ENCODE measurements at regions not wholly inside any gene's neighbourhood (a gene's known extent, or its start where the extent isn't known, plus 50 kb on each side); places are given as distances from the start of the nearest gene placed in this dataset.
"Not testable (repeated sequence)": the region's sequence is repeated elsewhere in the genome, so short reads cannot be mapped to it uniquely, and the experiment has no call there.

GRCh38 chr15:59785981-59786380, 96.9 kb upstream of the BNIP2 start:
- H3K4me3 Mint-ChIP-seq; H3K27me3 Mint-ChIP-seq (ENCODE audit: insufficient read depth); DNase-seq (ENCODE audit: low spot score); H3K9me3 Mint-ChIP-seq; H3K27ac Mint-ChIP-seq; intact Hi-C loops (cut with micrococcal nuclease); H3K36me3 Mint-ChIP-seq (ENCODE audit: low read depth): not testable (repeated sequence)
- peaks cover 14% of the 10 kb centered on the region for H3K4me1 Mint-ChIP-seq (ENCODE audit: low read depth)

- H3K4me3 Mint-ChIP-seq; H3K9me3 Mint-ChIP-seq; H3K27ac Mint-ChIP-seq; H3K36me3 Mint-ChIP-seq (ENCODE audit: low read depth); DNase-seq (ENCODE audit: low spot score); intact Hi-C loops (cut with micrococcal nuclease): not testable (repeated sequence)
- peaks cover 11% of the 10 kb centered on the region for H3K27me3 Mint-ChIP-seq (ENCODE audit: insufficient read depth)
- H3K4me1 Mint-ChIP-seq (ENCODE audit: low read depth): peaks cover 14% of the 10 kb centered on the region
Observed at GRCh38 chr15:59783774-59784520, 94.8 kb upstream of the BNIP2 start.

GRCh38 chr15:59779110-59779509, 90.0 kb upstream of the BNIP2 start:
- no peak for DNase-seq (ENCODE audit: low spot score)
- H3K36me3 Mint-ChIP-seq (ENCODE audit: low read depth): peaks cover 1% of the 10 kb centered on the region
- peaks cover 4% of the 10 kb centered on the region for H3K9me3 Mint-ChIP-seq
- peaks cover 5% of the 10 kb centered on the region for H3K4me1 Mint-ChIP-seq (ENCODE audit: low read depth)
- peaks cover 9% of the 10 kb centered on the region for H3K27me3 Mint-ChIP-seq (ENCODE audit: insufficient read depth)
- intact Hi-C loops (cut with micrococcal nuclease): no loop called here
- no peak overlapping the region for H3K4me3 Mint-ChIP-seq
- no peak overlapping the region for H3K27ac Mint-ChIP-seq

DNA sequence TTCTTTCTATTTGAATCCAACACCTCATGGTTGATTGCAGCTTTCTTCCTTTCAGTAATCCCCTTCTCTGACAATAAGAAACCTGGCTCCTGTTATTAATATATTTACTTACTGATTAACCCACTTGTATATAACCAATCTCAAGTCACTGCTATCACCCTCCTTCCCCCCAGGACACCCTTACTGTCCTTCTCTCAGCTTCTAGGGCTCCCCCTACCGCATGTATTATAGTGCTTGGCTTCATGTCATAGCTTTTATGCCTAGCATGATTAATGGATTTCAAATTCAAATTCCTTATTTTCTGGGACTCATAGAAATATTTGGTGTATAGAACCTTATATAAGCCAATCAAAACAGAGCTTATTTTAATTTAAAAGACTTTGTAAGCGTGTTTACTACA, 75.7 kb upstream of the BNIP2 start:
- intact Hi-C loops (cut with micrococcal nuclease): no loop called here
- Mint-ChIP-seq H3K4me1 (ENCODE audit: low read depth) (no peaks in the 10 kb centered on the region), H3K9me3 (no peaks in the 10 kb centered on the region), H3K4me3 (no peak overlapping the region), H3K36me3 (ENCODE audit: low read depth) (no peaks in the 10 kb centered on the region), H3K27ac (no peak overlapping the region), H3K27me3 (ENCODE audit: insufficient read depth) (peaks cover 8% of the 10 kb centered on the region)
- no peak for DNase-seq (ENCODE audit: low spot score)

DNA sequence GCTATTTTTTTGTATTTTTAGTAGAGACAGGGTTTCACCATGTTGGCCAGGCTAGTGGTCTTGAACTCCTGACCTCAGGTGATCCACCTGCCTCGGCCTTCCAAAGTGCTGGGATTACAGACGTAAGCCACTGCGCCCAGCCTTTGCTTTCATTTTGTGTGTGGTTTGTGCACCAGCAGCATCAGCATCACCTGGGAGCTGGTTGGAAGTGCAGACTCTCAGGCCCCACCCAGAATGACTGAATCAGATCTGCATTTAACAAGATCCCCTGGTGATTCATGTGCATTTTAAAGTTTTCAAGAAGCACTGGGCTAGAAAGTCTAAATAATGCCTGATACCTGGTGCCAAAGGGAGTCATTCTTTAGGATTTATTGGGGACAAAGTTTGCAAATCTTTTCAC, 73.4 kb upstream of the BNIP2 start:
- Mint-ChIP-seq H3K4me1 (ENCODE audit: low read depth) (no peaks in the 10 kb centered on the region), H3K4me3 (no peak overlapping the region), H3K9me3 (no peaks in the 10 kb centered on the region), H3K27ac (no peak overlapping the region), H3K27me3 (ENCODE audit: insufficient read depth) (peaks cover 19% of the 10 kb centered on the region), H3K36me3 (ENCODE audit: low read depth) (no peaks in the 10 kb centered on the region)
- no peak for DNase-seq (ENCODE audit: low spot score)
- intact Hi-C loops (cut with micrococcal nuclease): no loop called here

- H3K4me3 Mint-ChIP-seq; H3K27ac Mint-ChIP-seq; H3K9me3 Mint-ChIP-seq; H3K4me1 Mint-ChIP-seq (ENCODE audit: low read depth); H3K36me3 Mint-ChIP-seq (ENCODE audit: low read depth); DNase-seq (ENCODE audit: low spot score); intact Hi-C loops (cut with micrococcal nuclease): not testable (repeated sequence)
- H3K27me3 Mint-ChIP-seq (ENCODE audit: insufficient read depth): peaks cover 22% of the 10 kb centered on the region
Observed at GRCh38 chr15:59760256-59760655, 71.1 kb upstream of the BNIP2 start.

- Mint-ChIP-seq H3K27ac (no peak overlapping the region), H3K4me1 (ENCODE audit: low read depth) (peaks cover 5% of the 10 kb centered on the region), H3K4me3 (no peak overlapping the region), H3K9me3 (no peaks in the 10 kb centered on the region), H3K27me3 (ENCODE audit: insufficient read depth) (peaks cover 12% of the 10 kb centered on the region), H3K36me3 (ENCODE audit: low read depth) (no peaks in the 10 kb centered on the region)
- no peak for DNase-seq (ENCODE audit: low spot score)
- intact Hi-C loops (cut with micrococcal nuclease): loop anchor here (2.0 to 5.0 kb wide), 3 partner anchors 167 to 431 kb away; no protein-coding TSS in a partner anchor
Observed at GRCh38 chr15:59751552-59752413, 62.7 kb upstream of the BNIP2 start.

GRCh38 chr15:59746777-59747176, 57.7 kb upstream of the BNIP2 start:
- peaks cover 2% of the 10 kb centered on the region for H3K4me1 Mint-ChIP-seq (ENCODE audit: low read depth)
- no peak overlapping the region for H3K27ac Mint-ChIP-seq
- no peaks in the 10 kb centered on the region for H3K36me3 Mint-ChIP-seq (ENCODE audit: low read depth)
- DNase-seq (ENCODE audit: low spot score): no peak
- intact Hi-C loops (cut with micrococcal nuclease): no loop called here
- no peak overlapping the region for H3K4me3 Mint-ChIP-seq
- peaks cover 8% of the 10 kb centered on the region for H3K9me3 Mint-ChIP-seq
- peaks cover 30% of the 10 kb centered on the region for H3K27me3 Mint-ChIP-seq (ENCODE audit: insufficient read depth)

GRCh38 chr15:59741274-59741906, 52.3 kb upstream of the BNIP2 start:
- peaks cover 14% of the 10 kb centered on the region for H3K27me3 Mint-ChIP-seq (ENCODE audit: insufficient read depth)
- H3K27ac Mint-ChIP-seq: no peak overlapping the region
- no peaks in the 10 kb centered on the region for H3K4me1 Mint-ChIP-seq (ENCODE audit: low read depth)
- DNase-seq (ENCODE audit: low spot score): no peak
- intact Hi-C loops (cut with micrococcal nuclease): loop anchor here (5.0 kb wide), 1 partner anchor 586 kb away; no protein-coding TSS in a partner anchor
- H3K4me3 Mint-ChIP-seq: no peak overlapping the region
- no peaks in the 10 kb centered on the region for H3K36me3 Mint-ChIP-seq (ENCODE audit: low read depth)
- peaks cover 8% of the 10 kb centered on the region for H3K9me3 Mint-ChIP-seq

- intact Hi-C loops (cut with micrococcal nuclease): loop anchor here (5.0 kb wide), 1 partner anchor 588 kb away; no protein-coding TSS in a partner anchor
- H3K27ac Mint-ChIP-seq: no peak overlapping the region
- H3K27me3 Mint-ChIP-seq (ENCODE audit: insufficient read depth): peaks cover 14% of the 10 kb centered on the region
- H3K9me3 Mint-ChIP-seq: peaks cover 8% of the 10 kb centered on the region
- H3K4me1 Mint-ChIP-seq (ENCODE audit: low read depth): no peaks in the 10 kb centered on the region
- no peak overlapping the region for H3K4me3 Mint-ChIP-seq
- no peaks in the 10 kb centered on the region for H3K36me3 Mint-ChIP-seq (ENCODE audit: low read depth)
- no peak for DNase-seq (ENCODE audit: low spot score)
Observed at GRCh38 chr15:59739557-59740186, 50.6 kb upstream of the BNIP2 start.
